HG02623 (cell line): ENCODE measurements at regions not wholly inside any gene's neighbourhood (a gene's known extent, or its start where the extent isn't known, plus 50 kb on each side); places are given as distances from the start of the nearest gene placed in this dataset.

ENCODE experiments used
- ATAC-seq: cut with Tn5 transposase; IDR thresholded peaks from one replicate; pipeline ENCODE4 v1.9.1; 2021; ENCODE audit warnings: moderate library complexity; ENCODE audit not compliant: unreplicated experiment

DNA sequence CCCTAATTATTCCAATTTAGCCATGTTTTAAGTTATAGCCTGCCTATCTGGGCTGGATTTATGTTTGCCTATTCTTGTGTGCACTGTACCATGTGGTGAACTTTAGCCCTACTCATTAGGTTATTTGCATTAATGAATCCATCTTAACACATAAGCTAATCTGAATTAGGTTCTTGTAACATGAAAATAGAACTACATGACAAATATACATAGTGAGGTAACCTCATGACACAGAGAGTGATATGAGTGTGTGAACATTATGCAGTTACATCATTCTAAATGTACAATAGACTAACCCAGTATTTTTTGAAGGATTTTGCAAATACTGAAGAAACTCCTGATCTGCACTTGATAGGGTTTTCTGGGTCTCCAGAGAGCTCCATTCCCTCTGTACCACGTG lies 733.7 kb upstream of the CITED2 start:
- no peak for ATAC-seq

DNA sequence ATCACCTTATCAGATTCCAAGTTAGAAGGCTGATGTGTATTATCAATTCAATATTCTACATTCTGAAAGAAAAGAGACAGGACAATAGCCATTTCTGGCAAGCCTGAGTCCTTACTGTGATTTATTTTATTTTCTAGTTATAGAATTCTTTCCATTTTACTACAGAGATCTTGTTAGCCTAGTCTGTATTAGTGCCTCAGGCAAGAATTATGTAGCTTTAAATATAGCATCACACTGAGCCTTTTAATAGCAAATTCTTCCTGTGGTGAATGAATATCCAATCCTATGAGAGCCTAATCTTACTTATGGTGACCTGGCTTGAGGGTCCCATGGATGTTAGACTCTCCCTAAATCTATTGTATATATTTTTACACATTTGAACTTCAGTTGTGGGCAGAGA lies 732.8 kb upstream of the CITED2 start:
- no peak for ATAC-seq

DNA sequence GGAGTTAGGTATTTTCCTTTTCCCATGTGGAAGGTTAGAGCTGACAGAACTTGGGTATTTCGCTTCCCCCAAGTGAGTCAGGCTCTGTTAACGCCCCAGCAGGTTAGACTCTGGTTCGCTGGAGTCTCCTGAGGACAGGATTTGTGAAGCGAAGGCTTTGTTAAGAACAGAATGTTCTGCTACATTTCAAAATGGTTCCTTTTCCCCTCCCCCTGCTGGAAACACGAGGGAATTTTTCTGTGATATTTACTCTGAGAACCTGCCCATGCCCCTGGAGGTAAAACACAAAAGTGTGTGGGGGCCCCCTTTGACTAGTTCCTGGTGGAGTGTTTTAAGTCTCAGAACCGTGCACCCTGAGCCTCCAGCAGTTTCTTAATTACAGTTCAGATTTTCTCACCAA lies 731.4 kb upstream of the CITED2 start:
- ATAC-seq = no peak

DNA sequence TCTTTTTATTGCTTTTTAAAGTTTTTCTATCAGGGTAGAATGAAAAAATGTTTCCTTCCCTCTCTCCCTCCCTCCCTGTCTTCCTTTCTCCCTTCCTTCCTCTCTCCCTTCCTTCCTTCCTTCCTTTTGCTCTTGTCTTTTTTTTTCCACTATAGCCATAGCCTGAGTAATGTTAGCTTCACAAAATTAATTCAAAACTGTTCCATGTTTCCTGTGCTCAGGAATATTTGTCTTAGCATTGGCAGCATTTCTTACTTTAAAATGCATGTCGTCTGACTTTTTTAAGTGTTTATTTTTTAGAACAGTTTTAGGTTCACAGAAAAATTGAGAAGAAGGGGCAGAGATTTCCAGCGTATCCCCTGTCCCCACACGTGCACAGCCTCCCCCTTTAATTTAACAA lies 730.8 kb upstream of the CITED2 start:
- no peak for ATAC-seq

DNA sequence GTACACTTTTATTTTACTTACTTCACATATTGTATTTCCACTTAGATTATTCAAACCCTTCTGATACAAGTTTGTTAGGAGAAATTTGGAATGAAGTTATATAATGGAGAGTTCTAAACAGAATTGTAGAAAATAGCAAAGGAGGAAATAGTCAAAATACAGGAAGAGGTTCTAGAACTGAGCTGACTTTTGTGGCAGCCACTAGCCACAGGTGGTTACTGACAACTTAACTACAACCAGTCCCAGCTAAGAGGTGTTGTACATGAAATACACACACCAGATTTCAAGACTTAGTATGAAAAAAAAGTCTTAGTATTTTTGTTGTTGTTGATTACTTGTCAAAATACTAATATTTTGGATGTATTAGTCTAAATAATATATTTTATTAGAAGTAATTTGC lies 727.4 kb upstream of the CITED2 start:
- no peak for ATAC-seq

DNA sequence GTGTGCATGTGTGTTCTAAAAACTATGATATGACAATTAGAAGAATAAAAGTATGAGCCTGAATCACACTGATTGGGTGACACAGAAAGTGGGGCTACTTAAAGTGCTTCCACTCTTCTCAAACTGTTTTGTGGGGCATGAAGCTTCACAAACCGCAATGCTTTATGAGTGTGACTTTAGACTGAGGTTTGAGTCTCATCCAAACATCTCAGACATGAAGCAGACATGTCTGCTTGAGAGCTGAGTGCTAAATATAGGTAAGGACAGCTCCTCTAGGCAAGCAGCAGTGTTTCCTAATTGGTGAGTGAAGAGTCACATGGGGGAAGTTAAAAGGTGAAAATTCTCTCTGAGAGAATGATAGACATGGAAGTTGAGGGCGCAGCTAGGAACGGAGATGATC lies 726.9 kb upstream of the CITED2 start:
- ATAC-seq = no peak

DNA sequence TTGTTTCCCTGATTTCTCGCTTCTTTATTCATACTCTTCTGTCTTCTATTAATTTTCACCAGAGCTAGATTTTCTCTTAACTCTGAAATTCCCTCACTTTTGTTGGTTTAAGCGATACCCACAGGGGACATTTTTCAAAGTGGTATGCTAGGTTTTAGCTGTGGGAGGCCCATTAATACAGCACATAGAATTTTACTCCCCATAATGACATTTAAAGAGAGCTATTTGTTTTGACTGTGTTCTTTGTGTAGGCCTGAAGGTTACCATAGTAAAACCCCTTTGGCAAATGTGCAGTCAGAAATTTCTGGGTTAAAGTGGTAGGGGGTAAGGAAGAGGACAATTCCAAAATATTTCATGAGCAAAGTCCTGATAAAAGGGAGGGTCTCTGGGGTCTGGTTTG lies 721.1 kb upstream of the CITED2 start:
- no peak for ATAC-seq

DNA sequence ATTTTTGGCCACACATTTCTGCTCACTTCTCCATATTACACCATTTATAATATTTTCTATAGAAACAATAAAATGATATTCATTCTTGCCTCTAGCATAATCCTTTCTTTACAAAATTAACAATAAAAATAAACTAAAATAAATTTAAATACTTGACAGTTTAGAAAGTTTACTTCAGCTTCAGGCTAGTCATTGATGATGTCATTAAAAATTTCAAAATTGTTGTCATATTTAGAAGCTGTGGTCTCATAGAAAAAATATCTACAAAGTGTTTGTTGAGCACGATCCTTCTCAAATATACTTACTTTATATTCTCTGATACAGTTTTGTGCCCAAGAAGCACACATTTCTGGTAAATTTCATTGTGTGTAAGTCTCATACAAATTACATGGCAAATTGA lies 717.4 kb upstream of the CITED2 start:
- ATAC-seq = no peak

DNA sequence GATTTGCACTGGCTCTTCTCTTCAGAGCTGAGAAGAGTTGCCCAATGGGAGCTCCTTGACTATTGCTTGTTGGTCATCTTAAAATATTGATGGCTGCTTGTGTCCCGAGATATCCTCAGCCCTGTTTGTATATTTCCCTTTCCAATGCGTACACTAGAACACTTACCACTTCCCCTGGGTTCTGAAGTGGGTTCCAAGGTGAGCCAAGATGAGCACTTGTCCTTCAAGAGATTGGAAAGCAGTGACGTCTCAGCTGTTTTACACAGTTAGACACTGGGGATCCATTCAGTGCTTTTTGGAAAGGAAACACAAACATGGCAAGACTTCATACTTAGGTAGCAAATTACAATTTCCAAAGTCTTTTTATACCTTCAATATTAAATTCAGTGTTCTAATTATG lies 716.4 kb upstream of the CITED2 start:
- no peak for ATAC-seq

DNA sequence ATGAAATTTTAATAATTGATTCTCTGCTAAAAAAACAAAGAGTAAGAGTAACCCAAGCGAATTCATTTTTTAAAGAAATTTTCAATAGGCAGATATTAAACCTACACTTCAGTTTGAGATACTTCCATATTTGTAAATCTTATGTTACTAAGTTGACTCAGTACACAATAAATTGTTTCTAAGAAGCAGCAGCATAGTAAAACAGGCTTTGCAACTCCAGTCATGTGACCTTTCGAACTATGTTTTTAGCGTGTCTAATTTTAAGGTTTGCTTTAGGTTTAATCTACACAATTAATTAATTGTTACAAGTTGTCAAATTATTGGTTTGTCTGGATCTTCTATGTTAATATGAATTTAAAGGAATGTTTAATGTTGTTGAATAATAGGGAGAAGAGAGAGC lies 708.9 kb upstream of the CITED2 start:
- ATAC-seq = no peak

DNA sequence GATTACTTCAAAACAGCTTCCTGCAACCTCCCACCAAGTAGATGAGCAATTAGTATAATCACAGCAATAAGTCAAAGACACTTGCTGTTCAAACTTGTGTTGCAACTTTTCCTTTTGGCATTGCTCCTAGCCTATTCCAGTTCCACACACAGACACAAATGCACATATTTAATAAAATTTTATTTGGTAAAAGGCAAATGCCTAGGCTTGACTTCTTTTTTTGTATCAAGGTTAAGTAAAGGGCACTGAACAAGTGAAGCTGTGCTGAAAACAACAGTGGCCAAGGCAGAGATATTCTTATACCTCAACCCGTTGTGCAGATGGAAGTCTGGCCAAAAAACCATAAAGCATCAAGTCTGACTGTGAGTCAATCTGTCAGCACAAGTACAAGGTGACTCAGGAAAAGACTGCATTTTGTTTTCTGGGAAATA lies 708.4 kb upstream of the CITED2 start:
- no peak for ATAC-seq

DNA sequence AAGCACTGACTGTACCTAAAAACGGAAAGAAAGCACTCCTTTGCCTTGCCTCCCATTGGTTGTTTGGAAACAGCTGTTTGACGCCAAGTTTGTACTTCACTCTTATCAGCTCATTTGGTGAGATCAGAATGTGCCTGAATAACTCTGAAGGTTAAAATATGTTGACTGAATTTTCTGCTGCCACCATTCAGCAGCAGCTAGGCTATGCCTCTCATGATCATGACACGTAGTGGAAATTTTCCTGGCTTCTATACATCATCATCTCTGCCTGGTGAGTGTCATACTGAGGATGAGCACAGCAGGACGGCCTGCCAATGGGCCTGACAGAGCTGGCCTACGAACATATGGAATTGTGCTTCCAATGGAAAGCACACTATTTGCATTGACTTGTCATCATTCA lies 704.9 kb upstream of the CITED2 start:
- ATAC-seq = no peak

DNA sequence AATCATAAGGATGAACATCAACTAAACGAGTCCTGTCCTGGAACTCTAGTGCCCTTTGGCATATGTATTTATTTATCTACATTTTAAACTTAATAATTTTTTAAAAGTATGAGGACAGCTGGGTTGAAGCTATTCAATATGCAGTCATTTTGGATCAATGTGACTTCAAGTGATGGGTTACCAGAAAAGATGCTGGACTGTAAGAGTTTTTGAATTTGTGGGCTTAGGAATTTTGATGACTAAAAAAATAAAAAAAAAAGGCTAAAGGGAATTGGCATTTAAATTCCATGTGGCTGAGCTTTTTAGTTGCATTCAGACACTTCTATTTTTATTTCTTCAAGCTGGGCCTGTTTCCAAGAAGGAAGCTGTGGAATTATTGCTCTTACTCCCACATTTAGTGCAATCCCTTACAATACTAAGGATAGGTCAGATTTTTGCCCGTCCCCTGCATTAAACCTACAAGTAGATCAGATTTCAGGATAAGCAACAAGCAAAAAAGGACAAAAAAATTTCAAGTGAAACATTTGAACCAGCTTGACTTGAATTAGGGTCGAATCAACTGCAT lies 704.2 kb upstream of the CITED2 start:
- no peak for ATAC-seq

DNA sequence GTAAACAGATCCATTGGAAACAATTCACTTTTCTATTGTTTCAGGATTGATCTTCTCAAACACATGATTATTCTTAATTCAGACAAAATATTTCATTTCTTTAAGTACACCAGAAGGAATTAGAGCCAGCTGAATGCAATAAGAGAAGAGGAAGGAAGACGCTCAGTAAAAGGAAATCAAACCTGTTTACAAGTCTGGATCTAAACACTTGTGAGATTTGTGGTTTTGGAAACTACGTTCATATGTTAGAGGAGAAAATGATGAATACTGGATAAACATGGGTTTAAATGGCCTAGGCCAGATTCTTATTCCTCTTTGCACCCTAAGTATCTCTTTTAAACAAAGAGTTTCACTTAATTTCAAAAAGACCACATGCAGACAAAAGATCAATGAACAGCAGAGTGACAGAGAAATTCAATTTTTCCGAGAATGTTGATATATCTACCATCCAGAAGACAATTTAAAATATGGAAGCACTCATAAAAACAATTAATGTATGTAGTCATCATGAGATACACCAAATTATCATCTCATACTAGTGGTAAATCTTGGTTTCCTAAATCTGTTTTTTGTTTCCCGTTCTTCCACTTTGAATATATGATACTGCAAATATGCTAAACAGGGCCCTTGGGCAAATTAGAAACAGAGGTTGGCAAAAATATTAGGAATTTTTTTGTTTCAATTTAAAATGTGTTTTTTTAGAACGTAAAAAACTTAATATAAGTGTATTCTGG lies 703.5 kb upstream of the CITED2 start:
- no peak for ATAC-seq

DNA sequence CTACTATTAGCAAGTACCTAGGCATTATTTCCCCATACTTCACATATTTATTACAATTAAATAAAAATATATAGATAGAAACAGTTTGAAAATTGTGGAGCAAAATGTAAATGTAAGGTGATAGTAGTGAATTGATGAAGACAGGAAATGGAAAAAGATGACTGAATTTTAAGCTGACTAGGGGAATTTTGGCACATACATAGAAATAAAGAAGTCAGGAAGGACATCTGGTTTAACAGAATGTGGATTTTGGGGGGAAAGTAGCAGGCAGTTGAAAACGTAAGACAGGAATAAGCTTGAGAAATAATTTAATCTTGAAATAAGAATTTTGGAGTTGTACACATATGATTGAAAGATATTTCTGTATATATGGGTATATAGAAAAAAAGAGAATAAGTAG lies 701.7 kb upstream of the CITED2 start:
- ATAC-seq = no peak

DNA sequence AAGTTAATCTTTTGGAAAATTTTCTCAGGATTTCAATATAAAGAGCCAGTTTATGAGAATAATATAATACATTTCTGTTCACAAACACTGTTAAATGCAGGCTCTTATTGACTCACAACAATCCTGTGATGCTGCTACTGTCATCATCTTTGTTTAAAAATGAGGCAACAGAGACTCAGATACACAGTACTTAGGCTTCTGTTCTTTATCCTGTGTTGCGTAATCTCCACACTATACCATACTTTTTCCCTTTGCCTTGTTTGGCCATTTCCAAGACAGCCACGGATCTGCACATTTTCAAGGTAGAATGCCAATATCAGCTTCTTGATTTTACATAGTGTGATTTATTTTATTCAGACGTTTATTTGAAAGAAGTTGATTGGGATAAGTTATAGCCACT lies 699.0 kb upstream of the CITED2 start:
- ATAC-seq = no peak

DNA sequence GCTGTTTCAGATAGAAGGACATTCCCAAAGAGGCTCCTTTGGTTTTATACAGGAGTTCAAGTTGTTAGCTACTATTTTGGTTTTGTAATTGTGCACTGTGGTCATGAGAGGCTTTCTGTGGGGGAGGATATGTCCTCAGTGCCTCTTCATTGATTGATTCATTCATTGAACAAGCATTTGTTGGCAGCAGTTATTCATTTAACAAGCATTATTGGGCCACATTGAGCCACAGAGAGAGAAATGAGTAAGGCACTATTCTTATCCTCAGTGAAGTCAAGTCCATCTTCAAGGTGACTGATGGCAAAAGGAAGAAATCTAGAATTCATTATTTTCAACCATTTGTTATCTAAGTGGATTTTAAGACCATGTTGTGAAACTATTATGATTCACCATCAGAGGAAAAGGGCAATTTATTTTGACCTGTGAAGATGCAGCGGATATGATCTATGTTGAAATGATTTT lies 697.2 kb upstream of the CITED2 start:
- ATAC-seq = no peak

DNA sequence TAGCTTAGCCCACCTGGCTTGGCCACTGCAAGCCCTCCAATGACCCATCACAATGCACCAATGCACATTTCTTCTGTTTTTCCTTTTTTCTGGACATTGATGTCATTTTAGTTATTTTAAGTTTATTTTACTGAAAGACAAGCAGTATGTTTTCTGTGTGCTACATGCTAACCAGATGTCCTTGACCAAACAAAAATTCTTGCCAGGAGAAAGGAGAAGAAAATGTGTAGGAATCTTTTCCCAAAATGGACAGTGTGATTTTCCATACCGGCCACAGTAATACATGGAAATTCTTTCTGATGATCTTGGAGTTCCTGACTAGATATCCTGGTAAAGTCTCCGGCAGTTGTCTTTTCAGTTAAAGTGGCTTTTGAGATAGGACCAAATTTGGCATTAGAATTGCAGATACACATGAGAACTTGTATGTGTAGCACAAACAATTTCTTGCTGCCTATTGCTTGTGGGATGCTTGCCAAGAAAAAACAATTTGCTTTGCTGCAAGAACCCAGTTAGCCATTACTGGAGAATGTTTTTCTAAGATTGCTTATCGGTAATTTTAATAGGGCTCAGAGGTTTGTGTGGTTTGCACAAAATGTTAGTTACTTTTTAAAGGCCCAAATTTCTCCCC lies 696.5 kb upstream of the CITED2 start:
- ATAC-seq = no peak

DNA sequence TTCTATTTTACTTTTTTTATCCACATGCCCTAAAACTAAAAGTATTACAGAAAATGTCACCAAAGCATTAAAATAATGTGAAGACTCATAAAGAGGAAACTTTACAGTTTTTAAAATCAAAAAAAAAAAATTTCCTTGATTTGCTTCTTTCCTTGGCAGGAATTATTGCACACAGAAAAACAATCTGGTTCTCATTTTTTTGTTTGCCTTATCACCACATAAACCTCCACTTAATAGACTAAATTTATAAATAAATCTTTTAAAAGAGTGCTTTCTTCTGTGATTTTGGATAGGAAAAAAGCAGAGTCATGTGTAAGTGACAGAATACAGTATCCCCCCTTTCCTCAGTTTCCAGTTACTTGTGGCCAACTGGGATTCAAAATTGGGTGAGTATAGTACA lies 695.1 kb upstream of the CITED2 start:
- ATAC-seq = no peak

DNA sequence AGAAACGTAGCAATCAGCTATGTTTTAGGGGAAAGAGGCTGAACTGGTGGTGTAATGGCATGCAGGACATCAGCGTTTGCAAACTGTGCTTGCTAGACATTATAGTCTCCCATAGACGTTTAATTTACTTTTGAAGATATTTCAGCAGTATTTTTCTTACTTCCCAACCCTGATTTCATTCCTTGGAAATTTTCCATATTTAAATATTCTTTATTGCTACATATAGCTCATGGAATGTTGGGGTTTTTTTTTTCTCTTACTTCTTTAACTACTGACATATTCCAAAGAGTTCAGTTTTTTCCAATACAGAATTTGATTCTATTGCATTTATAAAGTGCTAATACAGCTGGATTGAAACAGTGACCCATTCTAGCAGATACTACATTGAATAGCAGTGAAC lies 694.4 kb upstream of the CITED2 start:
- ATAC-seq = no peak

DNA sequence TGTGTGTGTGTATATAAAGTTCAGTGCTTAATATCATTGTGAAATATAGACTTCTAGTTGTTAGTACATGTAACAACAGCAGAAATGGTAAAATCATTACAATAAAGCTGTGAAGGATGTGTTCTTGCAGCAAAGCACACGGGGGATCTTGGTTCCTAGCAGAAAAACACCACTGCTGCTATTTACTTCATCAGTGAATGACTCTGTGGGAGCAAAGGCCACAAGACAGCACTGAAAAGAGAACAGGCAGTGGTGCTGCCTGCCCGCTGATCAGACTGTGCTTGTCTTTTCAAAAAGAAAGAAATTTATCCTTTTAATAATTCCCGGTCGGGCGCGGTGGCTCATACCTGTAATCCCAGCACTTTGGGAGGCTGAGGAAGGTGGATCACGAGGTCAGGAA lies 689.9 kb upstream of the CITED2 start:
- no peak for ATAC-seq

DNA sequence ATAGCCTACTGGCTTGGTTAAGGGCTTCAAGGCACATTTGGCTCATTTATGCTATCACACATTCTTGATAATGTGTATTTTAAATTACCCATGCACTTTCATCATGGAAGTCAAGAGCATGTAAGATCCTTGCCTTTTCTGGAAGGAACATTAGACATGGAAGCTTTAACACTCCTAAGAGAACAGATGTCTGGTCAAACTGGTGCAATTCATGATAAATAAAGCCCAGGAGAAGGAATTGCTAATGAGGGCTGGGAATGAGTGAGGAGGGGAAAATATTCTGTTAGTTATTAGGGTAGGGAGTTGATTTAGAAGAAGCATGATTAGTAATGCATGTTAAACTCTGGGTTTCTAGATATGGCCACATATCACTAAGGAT lies 688.6 kb upstream of the CITED2 start:
- ATAC-seq = no peak
